ENCODE measurements at regions not wholly inside any gene's neighbourhood (a gene's known extent, or its start where the extent isn't known, plus 50 kb on each side); places are given as distances from the start of the nearest gene placed in this dataset.
A peak's percentile ranks its signal among the peaks of the same experiment; 100 is the strongest.
"Not testable (repeated sequence)": the region's sequence is repeated elsewhere in the genome, so short reads cannot be mapped to it uniquely, and the experiment has no call there.

DNA sequence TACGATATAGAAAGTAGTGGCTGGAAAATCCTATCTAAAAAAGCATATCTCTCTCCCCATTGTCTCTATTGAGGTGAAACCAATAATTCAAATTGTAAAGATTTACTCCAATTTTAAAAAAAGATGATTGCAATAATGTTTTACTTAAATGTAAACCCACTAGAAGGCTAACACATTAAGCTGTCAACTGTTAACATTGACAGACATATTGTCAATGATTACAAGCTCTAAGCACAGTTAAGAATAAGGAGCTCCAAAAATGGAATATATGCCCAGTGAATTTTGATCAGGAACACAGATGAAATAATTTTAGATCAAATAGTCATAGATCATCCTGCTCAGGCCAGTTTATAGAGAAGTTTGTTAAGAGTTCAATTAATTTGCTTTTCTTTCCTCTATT lies 123.6 kb upstream of the NETO1 start:
- no peaks in the 10 kb centered on the region for H3K36me3 ChIP-seq (ENCODE audit: insufficient read depth)

DNA sequence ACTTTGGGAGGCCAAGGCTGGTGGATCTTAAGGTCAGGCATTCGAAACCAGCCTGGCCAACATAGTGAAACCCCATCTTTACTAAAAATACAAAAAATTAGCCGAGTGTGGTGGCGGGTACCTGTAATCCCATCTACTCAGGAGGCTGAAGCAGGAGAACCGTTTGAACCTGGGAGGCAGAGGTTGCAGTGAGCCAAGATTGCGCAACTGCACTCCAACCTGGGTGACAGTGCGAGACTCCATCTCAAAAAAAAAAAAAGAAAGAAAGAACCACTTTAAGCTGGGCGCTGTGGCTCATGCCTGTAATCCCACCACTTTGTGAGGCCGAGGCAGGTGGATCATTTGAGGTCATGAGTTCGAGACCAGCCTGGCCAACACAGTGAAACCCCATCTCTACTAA lies 119.8 kb upstream of the NETO1 start:
- not testable (repeated sequence) for H2AFZ ChIP-seq; H3K4me1 ChIP-seq (ENCODE audit: insufficient read depth); H3K4me3 ChIP-seq; H3K79me2 ChIP-seq (replicated peaks; ENCODE audit: insufficient read depth); H3K4me3 Mint-ChIP-seq; H4K20me1 ChIP-seq (replicated peaks; ENCODE audit: insufficient read depth); H3K36me3 ChIP-seq (ENCODE audit: insufficient read depth); H3K27me3 ChIP-seq (ENCODE audit: insufficient read depth); H3K9me3 Mint-ChIP-seq; H3K4me2 ChIP-seq; DNase-seq (ENCODE audit: low spot score); H3K27ac Mint-ChIP-seq; H3K27me3 Mint-ChIP-seq (ENCODE audit: insufficient read depth, low read depth, poor library complexity); H3K4me1 Mint-ChIP-seq; ATAC-seq; H3F3A ChIP-seq (replicated peaks; ENCODE audit: low read depth); H3K36me3 Mint-ChIP-seq (ENCODE audit: low read depth); H3K9me2 ChIP-seq (ENCODE audit: insufficient read depth); H3K27ac ChIP-seq (ENCODE audit: low read depth)

More for the DNA sequence above, 123.6 kb upstream of the NETO1 start:
- Histone ChIP-seq H2AFZ (no peak overlapping the region), H3F3A (replicated peaks; ENCODE audit: low read depth) (no peaks in the 10 kb centered on the region), H4K20me1 (replicated peaks; ENCODE audit: insufficient read depth) (no peaks in the 10 kb centered on the region), H3K27me3 (ENCODE audit: insufficient read depth) (no peaks in the 10 kb centered on the region), H3K4me2 (no peak overlapping the region), H3K9me2 (ENCODE audit: insufficient read depth) (no peaks in the 10 kb centered on the region), H3K4me3 (no peak overlapping the region), H3K4me1 (ENCODE audit: insufficient read depth) (no peaks in the 10 kb centered on the region), H3K27ac (ENCODE audit: low read depth) (no peak overlapping the region), H3K79me2 (replicated peaks; ENCODE audit: insufficient read depth) (no peaks in the 10 kb centered on the region)
- H3K27me3 Mint-ChIP-seq (ENCODE audit: insufficient read depth, low read depth, poor library complexity), result no peaks in the 10 kb centered on the region
- TF ChIP-seq JUNB (IDR thresholded peaks at IDR 0.05; ENCODE audit: unreplicated experiment) (no peak), EZH2phosphoT487 (IDR thresholded peaks at IDR 0.05; ENCODE audit: unreplicated experiment) (no peak)
- no peak for ATAC-seq
- H3K4me1 Mint-ChIP-seq, result no peaks in the 10 kb centered on the region
- H3K36me3 Mint-ChIP-seq (ENCODE audit: low read depth), result no peaks in the 10 kb centered on the region
- no peak overlapping the region for H3K4me3 Mint-ChIP-seq
- DNase-seq (ENCODE audit: low spot score), result no peak
- no peak overlapping the region for H3K27ac Mint-ChIP-seq
- no peaks in the 10 kb centered on the region for H3K9me3 Mint-ChIP-seq

DNA sequence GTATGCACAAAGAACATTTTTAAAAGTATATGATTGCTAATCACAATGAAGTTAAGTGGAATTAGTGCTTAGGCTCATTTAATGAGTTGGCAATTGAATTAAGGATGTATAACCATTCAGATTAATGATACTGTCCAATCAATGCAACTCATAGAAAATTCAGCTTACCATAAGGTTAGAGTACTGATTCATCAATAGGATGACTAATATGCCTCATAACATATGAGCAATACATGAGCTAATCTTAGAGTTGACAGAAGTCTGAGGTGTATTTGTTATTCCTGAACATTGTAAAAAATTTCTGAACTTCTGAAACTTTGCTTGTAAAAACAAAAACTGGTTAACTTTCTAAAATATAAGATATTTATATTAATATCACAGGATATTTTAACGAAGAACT lies 118.3 kb upstream of the NETO1 start:
- H3K27ac ChIP-seq (ENCODE audit: low read depth), result no peak overlapping the region
- ATAC-seq (no peak), DNase-seq (ENCODE audit: low spot score) (no peak)
- H3K27me3 ChIP-seq (ENCODE audit: insufficient read depth), result no peaks in the 10 kb centered on the region
- H3K4me1 ChIP-seq (ENCODE audit: insufficient read depth), result no peaks in the 10 kb centered on the region
- Mint-ChIP-seq H3K36me3 (ENCODE audit: low read depth) (no peaks in the 10 kb centered on the region), H3K4me3 (no peak overlapping the region), H3K4me1 (no peaks in the 10 kb centered on the region), H3K27ac (no peak overlapping the region), H3K27me3 (ENCODE audit: insufficient read depth, low read depth, poor library complexity) (no peaks in the 10 kb centered on the region), H3K9me3 (no peaks in the 10 kb centered on the region; the same call in 2 of the 3 replicates)
- no peak overlapping the region for H3K4me3 ChIP-seq
- H2AFZ ChIP-seq, result 0 out of 2 replicates have a peak overlapping the region, but pooled peaks have one; percentile 35
- H3K36me3 ChIP-seq (ENCODE audit: insufficient read depth), result no peaks in the 10 kb centered on the region
- no peaks in the 10 kb centered on the region for H3K9me2 ChIP-seq (ENCODE audit: insufficient read depth)
- no peaks in the 10 kb centered on the region for H3K79me2 ChIP-seq (replicated peaks; ENCODE audit: insufficient read depth)
- H4K20me1 ChIP-seq (replicated peaks; ENCODE audit: insufficient read depth), result no peaks in the 10 kb centered on the region
- no peak overlapping the region for H3K4me2 ChIP-seq
- TF ChIP-seq JUNB (IDR thresholded peaks at IDR 0.05; ENCODE audit: unreplicated experiment) (no peak), EZH2 (IDR thresholded peaks at IDR 0.05; ENCODE audit: low read depth, unreplicated experiment) (no peak), CREB1 (CRISPR knock-in tag; IDR thresholded peaks at IDR 0.05; ENCODE audit: low read depth) (no peak), NANOG (IDR thresholded peaks at IDR 0.05; ENCODE audit: borderline replicate concordance) (no peak), STAT1 (IDR thresholded peaks at IDR 0.05; ENCODE audit: unreplicated experiment) (no peak), ZNF114 (CRISPR knock-in tag; IDR thresholded peaks at IDR 0.05) (no peak)
- TF ChIP-seq, protein P1, sequence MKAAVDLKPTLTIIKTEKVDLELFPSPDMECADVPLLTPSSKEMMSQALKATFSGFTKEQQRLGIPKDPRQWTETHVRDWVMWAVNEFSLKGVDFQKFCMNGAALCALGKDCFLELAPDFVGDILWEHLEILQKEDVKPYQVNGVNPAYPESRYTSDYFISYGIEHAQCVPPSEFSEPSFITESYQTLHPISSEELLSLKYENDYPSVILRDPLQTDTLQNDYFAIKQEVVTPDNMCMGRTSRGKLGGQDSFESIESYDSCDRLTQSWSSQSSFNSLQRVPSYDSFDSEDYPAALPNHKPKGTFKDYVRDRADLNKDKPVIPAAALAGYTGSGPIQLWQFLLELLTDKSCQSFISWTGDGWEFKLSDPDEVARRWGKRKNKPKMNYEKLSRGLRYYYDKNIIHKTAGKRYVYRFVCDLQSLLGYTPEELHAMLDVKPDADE (IDR thresholded peaks at IDR 0.05), result no peak
- TF ChIP-seq, protein P2, sequence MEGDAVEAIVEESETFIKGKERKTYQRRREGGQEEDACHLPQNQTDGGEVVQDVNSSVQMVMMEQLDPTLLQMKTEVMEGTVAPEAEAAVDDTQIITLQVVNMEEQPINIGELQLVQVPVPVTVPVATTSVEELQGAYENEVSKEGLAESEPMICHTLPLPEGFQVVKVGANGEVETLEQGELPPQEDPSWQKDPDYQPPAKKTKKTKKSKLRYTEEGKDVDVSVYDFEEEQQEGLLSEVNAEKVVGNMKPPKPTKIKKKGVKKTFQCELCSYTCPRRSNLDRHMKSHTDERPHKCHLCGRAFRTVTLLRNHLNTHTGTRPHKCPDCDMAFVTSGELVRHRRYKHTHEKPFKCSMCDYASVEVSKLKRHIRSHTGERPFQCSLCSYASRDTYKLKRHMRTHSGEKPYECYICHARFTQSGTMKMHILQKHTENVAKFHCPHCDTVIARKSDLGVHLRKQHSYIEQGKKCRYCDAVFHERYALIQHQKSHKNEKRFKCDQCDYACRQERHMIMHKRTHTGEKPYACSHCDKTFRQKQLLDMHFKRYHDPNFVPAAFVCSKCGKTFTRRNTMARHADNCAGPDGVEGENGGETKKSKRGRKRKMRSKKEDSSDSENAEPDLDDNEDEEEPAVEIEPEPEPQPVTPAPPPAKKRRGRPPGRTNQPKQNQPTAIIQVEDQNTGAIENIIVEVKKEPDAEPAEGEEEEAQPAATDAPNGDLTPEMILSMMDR (conservative IDR thresholded peaks at IDR 0.05; ENCODE audit: low read depth in 2 of 2), result no peak
- H3F3A ChIP-seq (replicated peaks; ENCODE audit: low read depth), result no peaks in the 10 kb centered on the region

Measured in GM23338 (cell line).